AG09319 (cell line): ENCODE measurements at regions not wholly inside any gene's neighbourhood (a gene's known extent, or its start where the extent isn't known, plus 50 kb on each side); places are given as distances from the start of the nearest gene placed in this dataset.

Experiments used
- DNase-seq: peaks from one replicate; pipeline ENCODE4 v3.0.0-alpha.2; 2010; ENCODE audit warnings: low read depth; ENCODE audit errors: extremely low read depth
- CTCF ChIP-seq: IDR thresholded peaks from 2 replicates; pipeline ENCODE4 v1.5.1; 2011; ENCODE audit warnings: low read depth, mild to moderate bottlenecking, inconsistent platforms, low read length, moderate library complexity

DNA sequence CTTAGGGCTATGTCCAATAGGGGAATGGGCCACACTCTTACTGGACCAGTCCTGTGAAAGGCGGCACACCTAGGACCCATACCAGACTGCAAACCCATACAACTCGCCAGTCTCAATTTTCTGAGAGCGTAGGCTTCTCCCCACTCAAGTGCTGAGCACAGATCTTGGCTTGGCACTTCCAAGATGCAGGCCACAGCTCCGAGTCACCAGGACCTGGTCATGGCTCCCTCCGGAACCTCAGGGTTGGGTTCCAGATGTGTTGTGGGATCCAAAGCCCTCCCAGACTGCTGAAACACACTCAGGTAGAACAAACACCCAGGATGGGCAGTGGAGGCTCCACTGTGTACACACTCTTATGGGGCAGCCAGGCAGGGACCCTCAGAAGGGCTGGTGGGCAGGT lies 103.3 kb downstream of the TMEM144 start:
- TF ChIP-seq CTCF = no peak
- DNase-seq = no peak

DNA sequence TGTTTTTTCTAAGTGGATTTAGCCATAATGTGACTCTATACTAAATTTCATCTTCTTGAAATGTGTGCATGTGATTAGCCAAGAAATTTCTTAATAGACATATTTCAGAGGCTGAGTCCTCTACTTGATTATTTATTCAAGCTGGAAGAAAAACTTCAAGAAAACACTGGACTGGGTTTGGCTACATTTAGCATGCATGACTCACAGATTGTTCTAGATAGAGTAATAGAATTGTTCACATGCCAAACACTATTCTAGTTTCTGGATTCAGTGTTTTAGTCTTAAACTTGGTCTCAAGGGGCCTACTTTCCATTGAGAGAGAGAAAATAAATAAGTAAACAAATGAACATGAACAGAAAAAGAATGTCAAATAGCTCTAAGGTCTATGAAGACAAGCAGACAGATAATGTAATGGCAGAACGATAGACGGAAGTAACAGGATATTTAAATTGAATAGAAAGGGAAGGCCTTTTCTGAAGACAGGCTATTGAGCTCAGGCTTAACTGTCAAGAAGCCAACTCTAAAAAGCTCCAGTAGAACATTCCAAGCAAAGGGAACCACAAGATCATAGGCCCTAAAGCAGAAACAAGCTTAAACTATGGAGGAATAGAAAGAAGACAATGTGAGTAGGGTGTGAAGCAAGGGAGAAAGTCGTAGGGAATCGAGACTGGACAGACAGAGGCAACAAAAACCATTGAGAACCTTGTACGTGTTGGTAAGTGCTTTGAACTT lies 104.6 kb downstream of the TMEM144 start:
- DNase-seq = peak; percentile 90
- TF ChIP-seq CTCF = no peak

DNA sequence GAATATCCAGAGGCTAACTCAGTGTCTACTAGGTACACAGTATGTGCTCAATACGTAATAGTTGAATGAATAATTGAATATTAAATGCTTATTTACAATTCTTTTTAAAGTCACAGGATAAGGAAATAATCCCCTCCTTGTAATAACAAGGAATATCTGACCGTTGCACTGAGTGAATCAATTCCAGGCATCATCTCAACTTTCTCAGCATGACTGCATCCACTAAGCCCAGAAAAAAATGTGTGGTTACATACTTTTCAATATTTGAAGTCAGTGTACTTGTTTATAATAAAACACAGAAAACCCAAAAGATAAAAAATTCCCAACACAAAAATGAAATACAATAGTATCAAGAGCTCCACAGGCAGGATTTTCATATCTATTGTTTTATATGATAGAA lies 105.4 kb downstream of the TMEM144 start:
- no peak for TF ChIP-seq CTCF
- DNase-seq = peak; percentile 71

DNA sequence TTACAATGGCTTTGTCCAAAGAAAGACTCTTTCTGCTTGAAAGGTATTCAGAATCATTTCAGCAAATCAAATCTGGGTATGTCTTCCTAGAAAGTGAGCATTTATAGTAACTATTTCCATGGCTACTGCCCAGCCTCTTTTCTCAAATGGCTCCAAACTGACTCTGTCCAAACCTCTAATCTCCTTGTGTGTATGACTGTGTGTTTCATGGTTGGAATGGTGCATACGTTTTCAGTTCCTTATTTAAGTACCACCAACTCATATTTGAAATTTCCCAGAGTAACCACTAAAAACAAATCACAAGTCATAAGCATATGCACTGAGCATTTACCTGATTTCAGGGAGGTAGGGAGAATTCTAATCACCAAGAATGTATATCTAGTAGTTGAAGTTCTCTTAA lies 106.0 kb downstream of the TMEM144 start:
- no peak for TF ChIP-seq CTCF
- DNase-seq = no peak

DNA sequence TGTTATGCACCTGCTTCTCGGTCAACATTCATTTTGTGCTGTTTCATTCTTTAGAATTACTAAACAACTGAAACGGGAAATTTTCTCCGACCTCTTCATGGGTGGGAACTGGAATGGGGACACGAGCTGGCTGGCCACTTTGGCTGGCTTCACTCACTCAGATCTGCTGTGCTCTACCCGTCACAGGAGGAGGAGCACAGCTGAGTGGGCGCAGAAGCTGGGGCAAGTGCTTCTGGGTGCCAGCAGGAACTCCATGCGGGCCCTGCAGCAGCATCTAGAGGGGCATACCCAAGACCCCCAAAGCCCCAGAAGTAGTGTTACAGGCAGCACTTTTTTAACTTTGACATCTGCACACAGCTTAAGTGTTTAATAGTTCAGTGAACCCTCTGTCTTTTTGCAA lies 109.6 kb downstream of the TMEM144 start:
- TF ChIP-seq CTCF = no peak
- no peak for DNase-seq

DNA sequence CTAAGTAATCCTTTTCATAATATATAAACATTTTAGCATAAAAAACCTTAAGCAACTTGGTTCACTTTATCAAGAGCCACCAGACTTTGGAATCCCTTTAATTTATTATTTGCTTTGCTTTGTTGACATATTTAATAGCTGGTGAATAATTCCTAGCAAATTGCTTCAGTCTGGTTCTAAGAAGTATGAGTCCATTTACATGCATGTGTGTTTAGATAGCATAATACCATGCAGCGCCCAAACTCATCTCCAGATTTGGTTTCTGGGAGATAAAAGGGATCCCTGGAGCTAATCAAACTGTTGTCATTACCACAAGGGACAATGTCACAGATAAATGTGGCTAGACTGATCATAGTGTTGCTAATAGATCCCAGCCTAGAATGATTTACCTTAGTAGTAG lies 111.8 kb downstream of the TMEM144 start:
- no peak for DNase-seq
- no peak for TF ChIP-seq CTCF

DNA sequence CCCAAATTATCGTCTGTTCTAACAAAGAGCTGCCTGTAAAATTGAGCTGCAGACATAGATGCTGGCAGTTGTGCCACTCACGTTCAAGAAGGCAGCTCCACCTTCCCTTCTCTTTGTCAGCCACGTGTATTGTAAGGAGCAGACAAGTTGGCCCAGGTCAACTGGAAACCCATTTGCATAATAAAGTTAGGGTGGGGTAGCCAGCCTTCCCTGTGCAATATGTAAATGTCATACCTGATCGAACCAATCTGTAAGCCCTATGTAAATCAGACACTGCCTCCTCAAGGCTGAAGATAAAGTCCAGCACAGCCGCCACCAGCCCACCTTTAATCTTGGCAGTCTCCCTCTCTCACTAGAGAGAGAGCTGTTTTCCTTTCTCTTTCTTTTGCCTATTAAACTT lies 117.2 kb downstream of the TMEM144 start:
- no peak for DNase-seq
- no peak for TF ChIP-seq CTCF
